PC-3 (cell line): ENCODE measurements at regions not wholly inside any gene's neighbourhood (a gene's known extent, or its start where the extent isn't known, plus 50 kb on each side); places are given as distances from the start of the nearest gene placed in this dataset.

ENCODE experiments used
- ATAC-seq: fragments of 200-7000 bp; cut with Tn5 transposase; 2 replicates; pipeline ENCODE4 v1.9.1; 2020; ENCODE audit warnings: mild to moderate bottlenecking, moderate library complexity
- BruUV-seq: library from RNA; stranded (reverse); fragments of 400-500 nt; replicated peaks from 2 replicates; lab custom pipeline; 2021; lab: Mats Ljungman, UMichigan
- CTCF ChIA-PET: fragments of 300-600 bp; sonication (Branson Sonifier 250); formaldehyde crosslinking; loops from one replicate; lab custom pipeline; 2022; ENCODE audit warnings: antibody characterized with exemption; lab: Charles Lee
- POLR2A ChIA-PET: fragments of 300-600 bp; sonication (Branson Sonifier 250); formaldehyde crosslinking; loops from one replicate; lab custom pipeline; 2022; ENCODE audit warnings: antibody characterized with exemption; ENCODE audit not compliant: unreplicated experiment; lab: Charles Lee
- DNase-seq: peaks from one replicate; pipeline ENCODE4 v3.0.0-alpha.2; 2015
- H2AFZ ChIP-seq: fragments of 300-600 bp; sonication (generic); 2 replicates; pipeline ENCODE4 v1.6.0; 2016; ENCODE audit warnings: antibody characterized with exemption, low read length
- H3F3A ChIP-seq: fragments of 300-600 bp; sonication (generic); one replicate; pipeline ENCODE4 v1.6.0; 2017; ENCODE audit warnings: antibody characterized with exemption, low read length, control low read depth, mild to moderate bottlenecking; ENCODE audit not compliant: unreplicated experiment
- H3K27ac ChIP-seq: fragments of 300-600 bp; sonication (generic); 2 replicates; pipeline ENCODE4 v1.5.1; 2016; ENCODE audit warnings: mild to moderate bottlenecking, low read length
- H3K27me3 ChIP-seq: fragments of 300-600 bp; sonication (generic); 2 replicates; pipeline ENCODE4 v1.6.1; 2016; ENCODE audit warnings: low read length, mixed read lengths
- H3K36me3 ChIP-seq: fragments of 300-600 bp; sonication (generic); 2 replicates; pipeline ENCODE4 v1.6.1; 2016; ENCODE audit warnings: low read depth, mixed run types, low read length, mixed read lengths
- H3K4me1 ChIP-seq: fragments of 300-600 bp; sonication (generic); 2 replicates; pipeline ENCODE4 v1.5.1; 2016; ENCODE audit warnings: low read length; ENCODE audit not compliant: insufficient read depth
- H3K4me2 ChIP-seq: fragments of 300-600 bp; sonication (generic); 2 replicates; pipeline ENCODE4 v1.6.0; 2016; ENCODE audit warnings: low read length
- H3K4me3 ChIP-seq: fragments of 300-600 bp; sonication (generic); 2 replicates; pipeline ENCODE4 v1.5.1; 2016; ENCODE audit warnings: mild to moderate bottlenecking, low read length, mixed read lengths
- H3K79me2 ChIP-seq: fragments of 300-600 bp; sonication (generic); 2 replicates; pipeline ENCODE4 v1.6.1; 2017; ENCODE audit warnings: low read length, mixed read lengths
- H3K9ac ChIP-seq: fragments of 300-600 bp; sonication (generic); 2 replicates; pipeline ENCODE4 v1.6.0; 2016; ENCODE audit warnings: mild to moderate bottlenecking, low read length
- H3K9me2 ChIP-seq: fragments of 300-600 bp; sonication (generic); replicated peaks from 2 replicates; pipeline ENCODE4 v1.6.1; 2016; ENCODE audit warnings: mixed run types, low read length, mixed read lengths
- H3K9me3 ChIP-seq: fragments of 300-600 bp; sonication (generic); 2 replicates; pipeline ENCODE4 v1.6.1; 2016; ENCODE audit warnings: low read length, mixed read lengths
- H4K20me1 ChIP-seq: fragments of 300-600 bp; sonication (generic); 2 replicates; pipeline ENCODE4 v1.6.1; 2016; ENCODE audit warnings: low read length, mixed read lengths
- EZH2 ChIP-seq: fragments of 300-600 bp; sonication (generic); IDR thresholded peaks from one replicate; pipeline ENCODE4 v1.6.1; 2017; ENCODE audit warnings: antibody characterized with exemption, mild to moderate bottlenecking, low read length; ENCODE audit not compliant: unreplicated experiment
- EZH2phosphoT487 ChIP-seq: fragments of 300-600 bp; sonication (generic); IDR thresholded peaks from 2 replicates; pipeline ENCODE4 v1.6.1; 2018; ENCODE audit warnings: mild to moderate bottlenecking, antibody characterized with exemption, low read length, borderline replicate concordance
- intact Hi-C: fragments of 100-400 bp; cut with micrococcal nuclease; formaldehyde crosslinking; loops from 2 replicates; pipeline ENCODE4 v1.9.0; 2023
- TF ChIP-seq, protein P1 (sequence below): fragments of 300-600 bp; sonication (generic); conservative IDR thresholded peaks from 2 replicates; pipeline ENCODE4 v1.5.1; 2017; ENCODE audit warnings: antibody characterized with exemption, low read depth, mild to moderate bottlenecking, low read length

DNA sequence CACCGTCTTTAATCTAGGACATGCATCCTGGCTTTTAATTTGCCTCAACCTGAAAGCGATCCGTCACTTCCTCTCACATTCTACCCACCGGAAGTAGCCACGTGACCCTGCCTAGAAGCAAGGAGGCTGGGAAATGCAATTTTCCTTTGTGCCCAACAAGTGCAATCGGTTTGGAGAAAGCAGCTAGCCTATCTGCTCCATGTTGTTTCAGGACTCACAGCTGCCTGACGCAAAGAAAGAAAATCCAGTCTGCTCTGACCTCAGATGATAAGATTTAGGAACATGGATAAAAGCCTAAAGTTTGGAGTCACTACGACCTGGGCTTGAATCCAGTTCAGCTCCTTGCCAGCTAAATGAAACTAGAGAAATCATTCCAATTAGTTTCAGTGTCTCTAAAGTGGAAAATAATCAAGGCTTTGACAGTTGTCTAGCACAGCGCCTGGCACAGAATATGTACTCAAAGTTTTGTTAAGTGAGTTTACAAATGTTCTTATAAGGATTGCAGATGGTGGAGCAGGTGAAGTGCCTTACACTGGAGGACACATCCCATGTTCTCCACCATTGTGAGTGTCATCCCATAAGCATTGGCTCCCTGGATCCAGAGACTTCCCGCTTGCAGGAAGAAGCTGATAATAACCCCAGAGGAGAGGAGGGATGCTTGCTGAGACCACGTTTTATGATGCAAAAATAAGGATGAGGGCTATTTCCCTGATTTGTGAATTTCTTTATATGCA is 553.7 kb downstream of the MN1 start:
- no peaks in the 10 kb centered on the region for H3K4me1 ChIP-seq
- H3K79me2 ChIP-seq: no peaks in the 10 kb centered on the region
- H3K4me2 ChIP-seq: no peak overlapping the region
- H3K4me3 ChIP-seq: no peak overlapping the region
- intact Hi-C loops: no loop called here
- H3K36me3 ChIP-seq: no peaks in the 10 kb centered on the region
- H4K20me1 ChIP-seq: no peaks in the 10 kb centered on the region
- H3K9me3 ChIP-seq: no peaks in the 10 kb centered on the region
- ATAC-seq: no peak
- no peaks in the 10 kb centered on the region for H3K9me2 ChIP-seq
- POLR2A ChIA-PET: no interaction called here
- H3F3A ChIP-seq: no peaks in the 10 kb centered on the region
- H3K27me3 ChIP-seq: no peaks in the 10 kb centered on the region
- H3K9ac ChIP-seq: no peak overlapping the region
- H3K27ac ChIP-seq: no peak overlapping the region
- no peak overlapping the region for H2AFZ ChIP-seq
- TF ChIP-seq, protein P1, sequence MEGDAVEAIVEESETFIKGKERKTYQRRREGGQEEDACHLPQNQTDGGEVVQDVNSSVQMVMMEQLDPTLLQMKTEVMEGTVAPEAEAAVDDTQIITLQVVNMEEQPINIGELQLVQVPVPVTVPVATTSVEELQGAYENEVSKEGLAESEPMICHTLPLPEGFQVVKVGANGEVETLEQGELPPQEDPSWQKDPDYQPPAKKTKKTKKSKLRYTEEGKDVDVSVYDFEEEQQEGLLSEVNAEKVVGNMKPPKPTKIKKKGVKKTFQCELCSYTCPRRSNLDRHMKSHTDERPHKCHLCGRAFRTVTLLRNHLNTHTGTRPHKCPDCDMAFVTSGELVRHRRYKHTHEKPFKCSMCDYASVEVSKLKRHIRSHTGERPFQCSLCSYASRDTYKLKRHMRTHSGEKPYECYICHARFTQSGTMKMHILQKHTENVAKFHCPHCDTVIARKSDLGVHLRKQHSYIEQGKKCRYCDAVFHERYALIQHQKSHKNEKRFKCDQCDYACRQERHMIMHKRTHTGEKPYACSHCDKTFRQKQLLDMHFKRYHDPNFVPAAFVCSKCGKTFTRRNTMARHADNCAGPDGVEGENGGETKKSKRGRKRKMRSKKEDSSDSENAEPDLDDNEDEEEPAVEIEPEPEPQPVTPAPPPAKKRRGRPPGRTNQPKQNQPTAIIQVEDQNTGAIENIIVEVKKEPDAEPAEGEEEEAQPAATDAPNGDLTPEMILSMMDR: no peak
- TF ChIP-seq EZH2 (no peak), EZH2phosphoT487 (no peak)
- no peak for DNase-seq
- BruUV-seq: no TSS peak
- CTCF ChIA-PET: no interaction called here

DNA sequence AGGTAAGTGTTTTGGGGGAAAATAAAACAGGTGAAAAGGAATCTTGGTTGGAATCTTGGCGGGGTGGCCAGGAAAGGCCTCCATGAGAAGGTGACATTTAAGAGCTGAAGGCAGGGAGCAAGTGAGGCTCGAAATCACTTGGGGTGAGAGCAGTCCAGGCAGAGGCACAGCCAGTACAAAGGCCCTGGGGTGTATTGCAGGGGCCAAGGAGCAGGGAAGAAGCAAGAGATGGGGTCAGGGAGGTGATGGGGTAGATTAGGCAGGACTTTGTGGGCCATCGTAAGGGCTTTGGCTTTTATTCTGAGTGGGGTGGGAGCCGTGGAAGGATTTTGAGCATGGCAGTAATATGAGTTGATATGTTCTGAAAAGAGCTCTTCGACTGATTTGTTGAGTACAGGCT is 551.1 kb downstream of the MN1 start:
- H3K9me3 ChIP-seq: no peaks in the 10 kb centered on the region
- no peak overlapping the region for H2AFZ ChIP-seq
- H3K79me2 ChIP-seq: no peaks in the 10 kb centered on the region
- H3K27ac ChIP-seq: no peak overlapping the region
- ATAC-seq (no peak), DNase-seq (no peak)
- ChIA-PET POLR2A (no interaction called here), CTCF (no interaction called here)
- no peaks in the 10 kb centered on the region for H3K4me1 ChIP-seq
- intact Hi-C loops: no loop called here
- H3K27me3 ChIP-seq: no peaks in the 10 kb centered on the region
- no peak overlapping the region for H3K4me3 ChIP-seq
- no peak overlapping the region for H3K9ac ChIP-seq
- TF ChIP-seq EZH2 (no peak), EZH2phosphoT487 (no peak)
- TF ChIP-seq, protein P1: no peak
- no peak overlapping the region for H3K4me2 ChIP-seq
- BruUV-seq: no TSS peak
- H4K20me1 ChIP-seq: no peaks in the 10 kb centered on the region
- no peaks in the 10 kb centered on the region for H3F3A ChIP-seq
- H3K36me3 ChIP-seq: no peaks in the 10 kb centered on the region
- no peaks in the 10 kb centered on the region for H3K9me2 ChIP-seq

- Histone ChIP-seq H3K36me3 (no peaks in the 10 kb centered on the region), H3K9me2 (no peaks in the 10 kb centered on the region), H3K27me3 (no peaks in the 10 kb centered on the region), H3K9ac (no peak overlapping the region), H2AFZ (no peak overlapping the region), H3K4me3 (no peak overlapping the region), H3K4me1 (no peaks in the 10 kb centered on the region), H3K9me3 (no peaks in the 10 kb centered on the region), H4K20me1 (no peaks in the 10 kb centered on the region), H3K79me2 (no peaks in the 10 kb centered on the region), H3K4me2 (no peak overlapping the region), H3F3A (no peaks in the 10 kb centered on the region), H3K27ac (no peak overlapping the region)
- CTCF ChIA-PET: no interaction called here
- DNase-seq (no peak), ATAC-seq (no peak)
- POLR2A ChIA-PET: no interaction called here
- TF ChIP-seq EZH2phosphoT487: no peak
- no peak for TF ChIP-seq EZH2
- TF ChIP-seq, protein P1: no peak
- intact Hi-C loops: no loop called here
- no TSS peak for BruUV-seq
Measured at GRCh38 chr22:27250886-27251285, 550.7 kb downstream of the MN1 start.
